ENCODE measurements at regions not wholly inside any gene's neighbourhood (a gene's known extent, or its start where the extent isn't known, plus 50 kb on each side); places are given as distances from the start of the nearest gene placed in this dataset.
"Not testable (repeated sequence)": the region's sequence is repeated elsewhere in the genome, so short reads cannot be mapped to it uniquely, and the experiment has no call there.

DNA sequence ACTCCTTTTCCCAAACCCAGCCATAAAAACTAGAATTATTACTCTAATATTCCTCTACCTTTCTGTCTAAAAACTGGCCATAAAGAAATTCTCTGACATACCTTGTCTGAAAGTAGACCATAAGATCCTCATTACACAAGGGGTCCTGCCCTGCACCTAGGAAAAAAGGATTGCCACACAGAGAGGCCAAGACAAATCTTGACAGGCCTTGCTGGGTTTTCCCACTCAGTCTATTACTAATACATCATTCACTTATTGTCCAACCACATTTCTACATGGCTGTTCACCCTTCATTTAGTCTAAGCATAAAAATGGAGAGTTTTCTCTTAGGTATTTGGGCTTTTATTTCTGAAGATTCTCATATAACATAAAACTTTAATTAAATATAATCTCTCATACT is 319.8 kb downstream of the PCDH20 start:
- TF ChIP-seq, protein P1, sequence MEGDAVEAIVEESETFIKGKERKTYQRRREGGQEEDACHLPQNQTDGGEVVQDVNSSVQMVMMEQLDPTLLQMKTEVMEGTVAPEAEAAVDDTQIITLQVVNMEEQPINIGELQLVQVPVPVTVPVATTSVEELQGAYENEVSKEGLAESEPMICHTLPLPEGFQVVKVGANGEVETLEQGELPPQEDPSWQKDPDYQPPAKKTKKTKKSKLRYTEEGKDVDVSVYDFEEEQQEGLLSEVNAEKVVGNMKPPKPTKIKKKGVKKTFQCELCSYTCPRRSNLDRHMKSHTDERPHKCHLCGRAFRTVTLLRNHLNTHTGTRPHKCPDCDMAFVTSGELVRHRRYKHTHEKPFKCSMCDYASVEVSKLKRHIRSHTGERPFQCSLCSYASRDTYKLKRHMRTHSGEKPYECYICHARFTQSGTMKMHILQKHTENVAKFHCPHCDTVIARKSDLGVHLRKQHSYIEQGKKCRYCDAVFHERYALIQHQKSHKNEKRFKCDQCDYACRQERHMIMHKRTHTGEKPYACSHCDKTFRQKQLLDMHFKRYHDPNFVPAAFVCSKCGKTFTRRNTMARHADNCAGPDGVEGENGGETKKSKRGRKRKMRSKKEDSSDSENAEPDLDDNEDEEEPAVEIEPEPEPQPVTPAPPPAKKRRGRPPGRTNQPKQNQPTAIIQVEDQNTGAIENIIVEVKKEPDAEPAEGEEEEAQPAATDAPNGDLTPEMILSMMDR (IDR thresholded peaks at IDR 0.05; ENCODE audit: low read depth, low read length): no peak
- no peak overlapping the region for H3K4me3 ChIP-seq (ENCODE audit: low read depth, low read length)

DNA sequence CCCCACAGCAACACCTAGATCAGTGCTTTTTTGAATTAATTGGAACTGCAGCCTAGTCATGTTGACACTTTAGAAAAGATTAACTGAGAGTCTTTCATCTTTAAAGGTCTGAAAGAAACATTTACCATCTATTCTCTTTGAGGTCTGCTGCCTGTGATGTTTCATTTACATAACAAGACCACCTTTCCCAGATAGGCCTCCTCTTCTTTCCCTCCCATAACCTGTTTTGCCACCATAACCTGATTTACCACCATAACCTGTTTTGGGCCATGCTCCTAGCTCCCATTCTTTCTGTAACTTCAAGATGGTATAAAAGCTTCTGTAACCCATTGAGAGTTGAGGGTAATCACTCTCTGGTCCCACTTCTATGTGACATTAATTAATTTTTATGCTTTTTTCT is 320.8 kb downstream of the PCDH20 start:
- TF ChIP-seq, protein P1 (IDR thresholded peaks at IDR 0.05; ENCODE audit: low read depth, low read length): no peak
- H3K4me3 ChIP-seq (ENCODE audit: low read depth, low read length): no peak overlapping the region

DNA sequence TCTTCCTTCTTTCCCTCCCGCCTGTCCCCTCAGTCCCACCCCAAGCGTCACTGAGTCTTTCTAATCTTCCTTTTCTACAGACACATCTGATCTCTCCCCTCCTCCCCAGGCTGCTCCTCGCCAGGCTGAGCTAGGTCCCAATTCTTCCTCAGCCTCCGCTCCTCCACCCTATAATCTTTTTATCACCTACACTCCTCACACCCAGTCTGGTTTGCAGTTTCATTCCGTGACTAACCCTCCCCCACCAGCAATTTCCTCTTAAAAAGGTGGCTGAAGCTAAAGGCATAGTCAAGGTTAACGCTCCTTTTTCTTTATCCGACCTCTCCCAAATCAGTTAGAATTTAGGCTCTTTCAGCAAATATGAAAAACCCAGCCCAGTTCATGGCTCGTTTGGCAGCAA is 325.8 kb downstream of the PCDH20 start:
- H3K4me3 ChIP-seq (ENCODE audit: low read depth, low read length): not testable (repeated sequence)

DNA sequence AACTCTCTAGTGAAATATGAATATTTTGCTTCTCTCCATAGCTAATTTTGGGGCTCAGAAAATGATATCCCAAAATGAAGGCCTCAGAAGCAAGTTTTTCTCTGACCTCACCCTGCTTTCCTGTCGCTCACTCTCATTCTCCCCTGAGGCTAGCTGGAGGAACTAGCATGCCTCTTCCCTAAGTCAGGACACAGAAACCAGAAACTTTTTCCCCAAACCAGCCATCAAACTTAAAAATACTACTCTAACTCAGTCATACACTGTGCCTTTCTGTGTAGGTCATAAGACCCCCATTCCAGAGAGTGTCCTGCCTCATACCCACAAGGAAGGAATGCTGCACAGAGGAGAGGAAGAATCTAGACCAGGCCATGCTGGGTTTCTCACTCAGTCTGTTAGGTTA is 329.6 kb downstream of the PCDH20 start:
- TF ChIP-seq, protein P1 (IDR thresholded peaks at IDR 0.05; ENCODE audit: low read depth, low read length): no peak

DNA sequence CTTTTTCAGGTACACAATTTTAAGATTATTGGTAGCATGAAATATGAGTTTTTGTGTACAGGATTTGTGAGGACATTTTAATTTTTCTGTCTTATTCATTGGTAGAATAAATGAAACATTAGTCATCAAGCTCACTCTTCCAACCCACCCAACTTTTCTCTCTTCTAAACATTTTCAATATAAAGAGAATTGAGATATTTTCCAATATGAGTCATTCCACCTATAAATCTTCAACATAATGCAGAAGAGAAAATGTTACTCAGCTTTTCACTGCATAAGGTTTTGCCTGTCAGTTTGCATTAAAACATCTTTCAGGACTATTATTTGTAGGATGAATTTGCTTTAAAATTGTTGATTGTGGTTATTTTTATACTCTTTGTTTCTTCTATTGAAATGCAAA is 330.7 kb downstream of the PCDH20 start:
- TF ChIP-seq, protein P1 (IDR thresholded peaks at IDR 0.05; ENCODE audit: low read depth, low read length): no peak
- no peak overlapping the region for H3K4me3 ChIP-seq (ENCODE audit: low read depth, low read length)

More for the DNA sequence above, 329.6 kb downstream of the PCDH20 start:
- H3K4me3 ChIP-seq (ENCODE audit: low read depth, low read length): no peak overlapping the region

DNA sequence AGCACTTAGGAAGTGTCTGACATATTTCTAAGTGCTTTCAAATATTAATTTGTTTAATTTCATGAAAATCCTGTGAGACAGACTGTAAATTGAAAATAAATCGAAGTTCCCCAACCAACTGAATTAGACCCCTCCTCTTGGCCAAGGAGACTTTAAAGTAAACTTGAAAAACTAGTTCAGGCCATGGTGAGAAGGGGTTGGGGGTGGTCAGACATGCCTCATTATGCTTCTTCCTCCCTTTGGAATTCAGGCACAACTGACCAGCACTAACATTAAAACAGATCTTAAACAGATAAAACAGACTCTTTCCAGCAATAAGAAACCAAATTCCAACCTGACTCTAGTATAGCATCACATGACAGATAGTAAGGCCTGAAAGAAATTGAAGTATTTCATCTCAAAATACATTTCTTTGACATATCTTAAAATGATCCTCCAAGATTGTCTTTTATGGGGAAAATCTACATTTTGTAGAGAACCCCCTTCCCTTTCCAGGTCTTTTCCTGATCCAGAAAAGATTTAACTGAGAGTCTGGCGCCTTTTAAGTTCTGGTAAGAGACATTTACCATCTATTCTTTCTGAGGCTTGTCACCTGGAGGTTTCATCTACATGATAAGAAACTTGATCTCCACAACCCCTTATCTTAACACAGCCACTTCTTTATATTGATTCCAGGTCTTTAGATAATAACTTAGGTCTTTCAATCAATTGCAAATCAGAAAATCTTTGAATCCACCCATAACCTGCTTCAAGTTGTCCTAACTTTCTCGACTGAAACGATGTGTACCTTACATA is 336.5 kb downstream of the PCDH20 start:
- TF ChIP-seq, protein P1 (IDR thresholded peaks at IDR 0.05; ENCODE audit: low read depth, low read length): no peak
- H3K4me3 ChIP-seq (ENCODE audit: low read depth, low read length): no peak overlapping the region

DNA sequence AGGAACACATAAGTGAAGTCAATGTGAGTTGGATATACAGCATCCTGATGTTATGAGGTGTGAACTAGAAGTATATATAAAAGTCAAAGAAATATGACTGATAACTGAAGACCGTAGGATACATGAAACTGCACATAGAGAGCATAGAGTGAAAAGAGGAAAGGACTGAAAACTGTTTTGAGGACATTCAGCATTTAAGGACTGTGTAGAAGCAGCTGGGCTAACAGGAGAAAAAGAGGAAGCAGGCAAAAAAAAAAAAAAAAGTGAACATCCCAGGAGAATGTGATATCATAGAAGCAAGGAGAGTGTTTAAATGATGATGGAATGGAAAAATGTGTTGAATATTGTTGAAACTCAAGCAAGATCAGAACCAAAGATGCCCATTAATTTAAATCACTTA is 363.5 kb downstream of the PCDH20 start:
- H3K4me3 ChIP-seq (ENCODE audit: low read depth, low read length): no peak overlapping the region
- TF ChIP-seq, protein P1 (IDR thresholded peaks at IDR 0.05; ENCODE audit: low read depth, low read length): no peak

DNA sequence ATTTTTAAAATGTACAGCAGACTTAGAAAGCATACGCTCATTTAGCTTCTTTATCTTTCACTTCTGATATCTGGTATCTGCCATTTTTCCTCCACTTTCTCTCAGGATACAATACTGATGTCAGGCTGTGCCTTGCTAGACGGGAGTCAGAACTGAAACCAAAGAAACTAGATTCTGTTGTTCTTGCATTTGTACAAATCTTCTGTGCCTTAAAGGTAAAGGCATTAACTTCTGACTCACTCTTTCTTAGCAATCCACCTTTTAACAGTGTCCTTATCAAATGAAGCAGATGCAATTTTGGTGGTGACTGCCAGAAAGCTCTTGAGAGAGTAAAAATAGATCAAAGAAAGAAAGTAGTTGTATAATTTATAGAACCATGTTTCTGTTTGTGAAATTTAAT is 370.4 kb downstream of the PCDH20 start:
- TF ChIP-seq, protein P1 (IDR thresholded peaks at IDR 0.05; ENCODE audit: low read depth, low read length): no peak
- H3K4me3 ChIP-seq (ENCODE audit: low read depth, low read length): no peak overlapping the region
